GM21737 (cell line): ENCODE measurements at regions not wholly inside any gene's neighbourhood (a gene's known extent, or its start where the extent isn't known, plus 50 kb on each side); places are given as distances from the start of the nearest gene placed in this dataset.
"Not testable (repeated sequence)": the region's sequence is repeated elsewhere in the genome, so short reads cannot be mapped to it uniquely, and the experiment has no call there.

Experiments
- ATAC-seq: cut with Tn5 transposase; IDR thresholded peaks from one replicate; pipeline ENCODE4 v1.9.1; 2021; ENCODE audit warnings: mild to moderate bottlenecking, moderate library complexity; ENCODE audit not compliant: unreplicated experiment

DNA sequence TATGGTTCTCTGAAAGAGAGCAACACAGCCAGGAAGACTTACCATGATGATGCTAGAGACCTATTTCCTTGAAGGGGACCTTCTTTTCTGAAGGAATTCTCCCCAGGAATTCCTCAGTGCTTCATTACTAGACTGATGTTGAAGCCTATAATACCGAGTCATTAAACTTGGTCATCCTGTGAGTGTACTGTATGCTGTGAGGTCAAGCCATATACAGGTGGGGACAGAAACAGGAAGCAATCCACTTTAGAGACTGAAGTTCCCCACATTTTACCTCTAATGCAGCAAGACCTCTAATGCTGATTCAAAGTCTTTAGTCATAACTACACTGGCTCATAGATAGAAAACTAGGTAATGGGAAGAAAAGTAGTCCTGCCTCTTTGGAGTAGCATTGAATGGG is 77.1 kb upstream of the RASEF start:
- no peak for ATAC-seq

- no peak for ATAC-seq
Measured at GRCh38 chr9:83138422-83139135, 75.6 kb upstream of the RASEF start.

GRCh38 chr9:83133316-83133715 is 70.4 kb upstream of the RASEF start:
- ATAC-seq, result no peak

- ATAC-seq, result no peak
Measured at GRCh38 chr9:83132768-83133167, 69.8 kb upstream of the RASEF start.

GRCh38 chr9:83130541-83130940 is 67.6 kb upstream of the RASEF start:
- ATAC-seq, result no peak

GRCh38 chr9:83125671-83126070 is 62.7 kb upstream of the RASEF start:
- ATAC-seq, result no peak

- no peak for ATAC-seq
Measured at GRCh38 chr9:83119873-83120272, 56.9 kb upstream of the RASEF start.

DNA sequence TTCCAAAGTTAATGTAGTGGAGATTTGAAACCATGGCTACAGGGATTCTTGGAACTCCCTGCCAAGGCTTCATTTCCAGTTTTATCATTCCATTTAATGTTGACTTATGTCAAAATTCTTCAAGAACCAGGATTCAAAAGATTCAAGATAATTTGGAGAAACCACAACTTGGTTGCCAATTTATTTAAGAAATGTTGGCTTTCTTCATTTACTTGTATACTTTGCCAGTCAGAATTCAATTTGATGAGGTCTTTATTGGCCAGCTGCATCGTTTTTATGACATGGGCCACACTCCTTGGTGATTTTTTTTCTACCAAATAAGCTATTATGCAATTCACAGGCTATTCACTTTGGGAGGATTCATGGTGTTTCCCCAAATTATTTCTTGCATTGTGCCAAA is 53.1 kb upstream of the RASEF start:
- ATAC-seq, result no peak

DNA sequence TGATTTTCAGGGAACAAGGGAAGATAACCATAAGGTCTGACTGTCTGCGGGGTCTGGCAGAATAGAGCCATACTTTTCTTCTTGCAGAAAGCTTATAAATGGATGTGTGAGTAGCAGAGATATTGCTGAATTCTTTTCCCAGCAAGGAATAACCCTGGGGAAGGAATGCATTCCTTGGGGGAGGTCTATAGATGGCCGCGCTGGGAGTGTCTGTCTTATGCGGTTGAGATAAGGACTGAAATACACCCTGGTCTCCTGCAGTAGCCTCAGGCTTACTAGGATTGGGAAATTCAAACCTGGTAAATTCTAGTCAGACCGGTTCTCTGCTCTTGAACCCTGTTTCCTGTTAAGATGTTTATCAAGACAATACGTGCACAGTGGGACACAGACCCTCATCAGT is 50.5 kb upstream of the RASEF start:
- ATAC-seq, result not testable (repeated sequence)
